ENCODE measurements at regions not wholly inside any gene's neighbourhood (a gene's known extent, or its start where the extent isn't known, plus 50 kb on each side); places are given as distances from the start of the nearest gene placed in this dataset.

DNA sequence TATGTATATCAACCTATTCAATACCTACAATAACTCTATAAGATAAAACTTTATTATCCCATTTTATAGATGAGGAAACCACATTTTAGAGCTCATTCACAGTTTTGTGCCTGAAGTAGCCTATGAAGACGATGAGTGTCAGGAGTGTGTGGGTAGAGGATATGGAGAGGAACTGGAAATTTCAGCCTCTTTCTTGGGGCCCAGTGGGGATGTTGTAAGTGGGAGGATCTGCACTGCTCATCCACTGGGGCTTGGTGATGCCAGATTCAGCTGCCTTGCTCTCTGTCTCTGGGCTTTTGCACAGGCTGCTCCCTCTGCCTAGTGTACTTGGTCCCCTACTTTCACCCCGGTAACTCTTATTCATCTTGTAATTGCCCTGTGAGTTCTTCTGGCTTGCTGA is 194.7 kb downstream of the SREK1 start:
- no peak overlapping the region for H3K27ac Mint-ChIP-seq
- H2AFZ ChIP-seq (ENCODE audit: low read length) = no peak overlapping the region
- H3K4me2 ChIP-seq (ENCODE audit: insufficient read depth, insufficient read length, low read length) = no peak overlapping the region
- no peaks in the 10 kb centered on the region for H3K79me1 ChIP-seq (ENCODE audit: insufficient read depth, low read depth, low read length, poor library complexity, severe bottlenecking)
- no peak overlapping the region for H3T11ph ChIP-seq (ENCODE audit: low read length)
- H3K18ac ChIP-seq (ENCODE audit: insufficient read length, low read depth, low read length) = no peak overlapping the region
- no peak overlapping the region for H3K27ac ChIP-seq (ENCODE audit: insufficient read length, low read depth, low read length)
- H3K23ac ChIP-seq (ENCODE audit: insufficient read length, low read depth, low read length) = no peak overlapping the region
- no peak for DNase-seq
- TF ChIP-seq CTCF (conservative IDR thresholded peaks at IDR 0.05) = no peak
- no peak overlapping the region for H3K4ac ChIP-seq (ENCODE audit: low read depth, low read length)
- H4K91ac ChIP-seq (ENCODE audit: insufficient read length, low read depth, low read length) = no peak overlapping the region
- no CpG with 5 or more reads among the region's 2 CpGs for WGBS (ENCODE audit: extremely low coverage, insufficient read length, low lambda C conversion rate)
- H3K27me3 ChIP-seq (ENCODE audit: insufficient read depth, low read length) = no peaks in the 10 kb centered on the region
- H4K8ac ChIP-seq (replicated peaks; ENCODE audit: insufficient read length, low read depth, low read length) = no peak overlapping the region
- H2BK12ac ChIP-seq (ENCODE audit: insufficient read length, low read depth, low read length) = no peak overlapping the region
- H3K4me1 ChIP-seq (ENCODE audit: insufficient read depth, low read length) = peaks cover 3% of the 10 kb centered on the region; the same call in 1 of the 2 replicates
- peaks cover 0 to 3% of the 10 kb centered on the region in 2 experiments; a peak in 3 of 5 replicates for H3K9me3 Mint-ChIP-seq
- H4K20me1 ChIP-seq (ENCODE audit: control insufficient read depth, insufficient read depth, insufficient read length) = no peaks in the 10 kb centered on the region
- H2BK120ac ChIP-seq (ENCODE audit: low read depth, low read length, poor library complexity, severe bottlenecking) = no peak overlapping the region
- peaks cover 0 to 4% (median 0%) of the 10 kb centered on the region in 3 experiments; a peak in 1 of 7 replicates for H3K36me3 Mint-ChIP-seq (ENCODE audit: insufficient read depth in 1 of 3, low read depth in 3 of 3)
- no peak overlapping the region for H2BK15ac ChIP-seq (ENCODE audit: low read depth, low read length)
- H3K23me2 ChIP-seq (ENCODE audit: insufficient read length, low read depth, low read length, poor library complexity, severe bottlenecking) = no peaks in the 10 kb centered on the region
- no peaks in the 10 kb centered on the region for H3K79me2 ChIP-seq (ENCODE audit: insufficient read depth, low read length)
- H3K9ac ChIP-seq (ENCODE audit: extremely low read depth, insufficient read length, low read length) = no peak overlapping the region
- H2AK5ac ChIP-seq (ENCODE audit: insufficient read length, low read length) = no peak overlapping the region
- no peaks in the 10 kb centered on the region for H3K9me3 ChIP-seq (ENCODE audit: control insufficient read depth, low read depth, low read length)
- H4K5ac ChIP-seq (ENCODE audit: insufficient read length, low read depth, low read length) = no peak overlapping the region
- no peak overlapping the region for H3K14ac ChIP-seq (ENCODE audit: insufficient read depth, low read length)
- no peak overlapping the region for H3K56ac ChIP-seq (ENCODE audit: insufficient read length, low read depth, low read length)
- H3K4me3 Mint-ChIP-seq = no peak overlapping the region
- H2BK20ac ChIP-seq (ENCODE audit: low read depth, low read length, poor library complexity, severe bottlenecking) = no peak overlapping the region
- no peaks in the 10 kb centered on the region; the same call in none of the 2 replicates for H3K27me3 Mint-ChIP-seq (ENCODE audit: low read depth)
- peaks cover 17 to 19% of the 10 kb centered on the region in 2 experiments for H3K4me1 Mint-ChIP-seq
- H2BK5ac ChIP-seq (ENCODE audit: insufficient read length, low read length) = no peak overlapping the region

All from H9 (cell line).